HCT116 (cell line): ENCODE measurements at regions not wholly inside any gene's neighbourhood (a gene's known extent, or its start where the extent isn't known, plus 50 kb on each side); places are given as distances from the start of the nearest gene placed in this dataset.

Experiments
- ATAC-seq: fragments of 200-7000 bp; cut with Tn5 transposase; 2 replicates; pipeline ENCODE4 v1.9.1; 2020; ENCODE audit warnings: mild to moderate bottlenecking, moderate library complexity
- BruUV-seq: library from RNA; stranded (reverse); fragments of 400-500 nt; replicated peaks from 2 replicates; lab custom pipeline; 2021; lab: Mats Ljungman, UMichigan
- CTCF ChIA-PET: fragments of 300-600 bp; sonication (Branson Sonifier 250); formaldehyde crosslinking; loops from one replicate; lab custom pipeline; 2021; ENCODE audit warnings: antibody characterized with exemption; lab: Charles Lee
- POLR2A ChIA-PET: fragments of 300-600, 350-600 bp; sonication (Branson Sonifier 250); formaldehyde crosslinking; loops from one replicate; lab custom pipeline; 2021; ENCODE audit warnings: antibody characterized with exemption; lab: Charles Lee
- RAD21 ChIA-PET, 2 experiments: fragments of 300-600 bp; sonication (Branson Sonifier 250); formaldehyde crosslinking; loops; one replicate each; lab custom pipeline; 2023; ENCODE audit warnings: low total read pairs in 2 of 2; ENCODE audit not compliant: uncharacterized antibody in 2 of 2, unreplicated experiment in 2 of 2, low non-redundant PET in 1 of 2; lab: Charles Lee
- DNase-seq: peaks from one replicate; pipeline ENCODE4 v3.0.0-alpha.2; 2010; ENCODE audit warnings: low read depth, low spot score
- H2AFZ ChIP-seq: fragments of 200-600 bp; shearing (Covaris generic), sonication (generic); 2 replicates; pipeline ENCODE4 v1.6.1; 2017; ENCODE audit warnings: low read depth, mixed run types, mixed read lengths, antibody characterized with exemption, low read length; ENCODE audit not compliant: poor library complexity, severe bottlenecking
- H3K27ac ChIP-seq: 2 replicates; pipeline ENCODE4 v1.5.1; 2012; ENCODE audit warnings: low read depth, low read length
- H3K27me3 ChIP-seq: fragments of 200-600 bp; sonication (generic); 2 replicates; pipeline ENCODE4 v1.6.1; 2016; ENCODE audit warnings: mixed run types, low read length, mixed read lengths; ENCODE audit not compliant: insufficient read depth
- H3K36me3 ChIP-seq, 2 experiments: fragments of 200-500 bp in 1 of 2; fragments of 200-600 bp in 1 of 2; sonication (Bioruptor generic) in 1 of 2; sonication (generic) in 1 of 2; 2 replicates each; pipeline versions ENCODE4 v1.5.1 to v1.6.1; 2014 to 2016; ENCODE audit warnings: low read length in 2 of 2, inconsistent platforms in 1 of 2, mixed read lengths in 1 of 2, mixed run types in 1 of 2; ENCODE audit not compliant: insufficient read depth in 2 of 2, control insufficient read depth in 1 of 2
- H3K4me1 ChIP-seq, 2 experiments: fragments of 200-600 bp in 1 of 2; sonication (generic) in 1 of 2; 2 replicates each; pipeline versions ENCODE4 v1.5.1 to v1.6.1; 2012 to 2017; ENCODE audit warnings: low read length in 2 of 2, inconsistent platforms in 1 of 2, mild to moderate bottlenecking in 1 of 2, mixed read lengths in 1 of 2, mixed run types in 1 of 2, moderate library complexity in 1 of 2; ENCODE audit not compliant: insufficient read depth in 2 of 2, control insufficient read depth in 1 of 2
- H3K4me2 ChIP-seq: fragments of 200-600 bp; sonication (generic); 2 replicates; pipeline ENCODE4 v1.6.1; 2017; ENCODE audit warnings: mixed run types, low read length, mixed read lengths
- H3K4me3 ChIP-seq, 2 experiments: fragments of 200-600 bp in 1 of 2; sonication (generic) in 1 of 2; replicated peaks in 1 of 2; 2 replicates each; pipeline ENCODE4 v1.5.1; 2011 to 2016; ENCODE audit warnings: low read length in 2 of 2, control low read depth in 1 of 2, low read depth in 1 of 2, mild to moderate bottlenecking in 1 of 2, mixed read lengths in 1 of 2, mixed run types in 1 of 2
- H3K79me2 ChIP-seq: fragments of 200-600 bp; sonication (generic); 2 replicates; pipeline ENCODE4 v1.6.1; 2017; ENCODE audit warnings: mild to moderate bottlenecking, mixed run types, low read length, moderate library complexity, mixed read lengths; ENCODE audit not compliant: insufficient read depth
- H3K9ac ChIP-seq: fragments of 200-600 bp; sonication (generic); 2 replicates; pipeline ENCODE4 v1.6.1; 2016; ENCODE audit warnings: low read length, mixed read lengths
- H3K9me2 ChIP-seq: fragments of 200-600 bp; sonication (generic), shearing (Covaris generic); 2 replicates; pipeline ENCODE4 v1.6.1; 2017; ENCODE audit warnings: mixed run types, mild to moderate bottlenecking, moderate library complexity; ENCODE audit not compliant: insufficient read depth
- H3K9me3 ChIP-seq, 2 experiments: fragments of 200-500 bp in 1 of 2; fragments of 200-600 bp in 1 of 2; sonication (Bioruptor generic) in 1 of 2; sonication (generic) in 1 of 2; 2 replicates each; pipeline ENCODE4 v1.6.1; 2014 to 2017; ENCODE audit warnings: low read length in 2 of 2, mixed read lengths in 2 of 2, inconsistent platforms in 1 of 2, low read depth in 1 of 2, mild to moderate bottlenecking in 1 of 2, mixed run types in 1 of 2, moderate library complexity in 1 of 2; ENCODE audit not compliant: control insufficient read depth in 1 of 2, insufficient read depth in 1 of 2
- H4K20me1 ChIP-seq: fragments of 200-600 bp; sonication (generic), shearing (Covaris generic); 2 replicates; pipeline ENCODE4 v1.6.1; 2017; ENCODE audit warnings: mixed run types, mild to moderate bottlenecking, moderate library complexity; ENCODE audit not compliant: insufficient read depth
- ATF3 ChIP-seq: IDR thresholded peaks from 2 replicates; pipeline ENCODE4 v1.6.1; 2012
- CBX3 ChIP-seq: IDR thresholded peaks from 2 replicates; pipeline ENCODE4 v1.6.1; 2012; ENCODE audit warnings: low read depth
- CEBPB ChIP-seq: IDR thresholded peaks from 2 replicates; pipeline ENCODE4 v1.6.1; 2012; ENCODE audit warnings: low read depth
- EGR1 ChIP-seq: IDR thresholded peaks from 2 replicates; pipeline ENCODE4 v1.6.1; 2012; ENCODE audit warnings: low read depth
- ELF1 ChIP-seq: IDR thresholded peaks from 2 replicates; pipeline ENCODE4 v1.6.1; 2012; ENCODE audit warnings: low read depth, borderline replicate concordance
- EZH2 ChIP-seq: fragments of 200-600 bp; sonication (generic); IDR thresholded peaks from 2 replicates; pipeline ENCODE4 v1.6.1; 2017; ENCODE audit warnings: antibody characterized with exemption, mixed run types
- EZH2phosphoT487 ChIP-seq: fragments of 200-600 bp; IDR thresholded peaks from 2 replicates; pipeline ENCODE4 v1.6.1; 2018; ENCODE audit warnings: antibody characterized with exemption, borderline replicate concordance
- JUND ChIP-seq: IDR thresholded peaks from 2 replicates; pipeline ENCODE4 v1.6.1; 2012
- POLR2AphosphoS5 ChIP-seq: IDR thresholded peaks from 2 replicates; pipeline ENCODE4 v1.6.1; 2011; ENCODE audit warnings: mild to moderate bottlenecking, low read depth, low read length, moderate library complexity
- SP1 ChIP-seq: IDR thresholded peaks from 2 replicates; pipeline ENCODE4 v1.6.1; 2012; ENCODE audit warnings: low read depth
- TCF7L2 ChIP-seq: IDR thresholded peaks from 2 replicates; pipeline ENCODE4 v1.7.0; 2011; ENCODE audit warnings: borderline replicate concordance, inconsistent platforms; ENCODE audit not compliant: insufficient read depth, insufficient read length; ENCODE audit errors: extremely low read depth
- YY1 ChIP-seq: IDR thresholded peaks from 2 replicates; pipeline ENCODE4 v1.6.1; 2011; ENCODE audit warnings: low read length, low read depth, moderate library complexity, mild to moderate bottlenecking; ENCODE audit not compliant: insufficient replicate concordance; ENCODE audit errors: extremely low read depth
- ZFX ChIP-seq: fragments of 450-650 bp; IDR thresholded peaks from 2 replicates; pipeline ENCODE4 v1.6.1; 2017
- intact Hi-C: fragments of 100-400 bp; cut with micrococcal nuclease; formaldehyde crosslinking; loops from 2 replicates; pipeline ENCODE4 v1.10.0; 2022
- TF ChIP-seq, protein P1 (sequence below): IDR thresholded peaks from 2 replicates; pipeline ENCODE4 v1.6.1; 2012
- TF ChIP-seq, protein P2 (sequence below), 3 experiments: fragments of 200-600 bp in 1 of 3; sonication (generic) in 1 of 3; IDR thresholded peaks in 2 of 3; conservative IDR thresholded peaks in 1 of 3; 2 replicates each; pipeline ENCODE4 v1.5.1; 2012 to 2017; ENCODE audit warnings: low read depth in 2 of 3, low read length in 2 of 3, antibody characterized with exemption in 1 of 3, borderline replicate concordance in 1 of 3, control low read depth in 1 of 3, mild to moderate bottlenecking in 1 of 3, mixed read lengths in 1 of 3, mixed run types in 1 of 3, moderate library complexity in 1 of 3; ENCODE audit not compliant: insufficient read depth in 1 of 3

GRCh38 chr2:65622951-65623535 is 190.6 kb upstream of the SPRED2 start:
- CTCF ChIA-PET, result no interaction called here
- RAD21 ChIA-PET, result no interaction called here

More at GRCh38 chr2:65622951-65623535, 190.6 kb upstream of the SPRED2 start:
- Histone ChIP-seq H3K4me3 (no peak overlapping the region), H3K36me3 (no peaks in the 10 kb centered on the region), H3K9ac (no peak overlapping the region), H4K20me1 (no peaks in the 10 kb centered on the region), H3K9me3 (no peaks in the 10 kb centered on the region), H3K4me1 (no peaks in the 10 kb centered on the region), H3K4me2 (no peak overlapping the region), H3K27me3 (peaks cover 9% of the 10 kb centered on the region; the same call in 1 of the 2 replicates), H3K79me2 (no peaks in the 10 kb centered on the region), H3K9me2 (no peaks in the 10 kb centered on the region), H2AFZ (no peak overlapping the region), H3K27ac (no peak overlapping the region)
- ATAC-seq (no peak), DNase-seq (no peak)
- POLR2A ChIA-PET, result no interaction called here
- TF ChIP-seq SP1, result no peak
- TF ChIP-seq, protein P1, sequence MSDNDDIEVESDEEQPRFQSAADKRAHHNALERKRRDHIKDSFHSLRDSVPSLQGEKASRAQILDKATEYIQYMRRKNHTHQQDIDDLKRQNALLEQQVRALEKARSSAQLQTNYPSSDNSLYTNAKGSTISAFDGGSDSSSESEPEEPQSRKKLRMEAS, result no peak
- no peak for TF ChIP-seq POLR2AphosphoS5
- TF ChIP-seq TCF7L2, result no peak
- no peak for TF ChIP-seq EGR1
- no peak for TF ChIP-seq EZH2phosphoT487
- TF ChIP-seq CEBPB, result no peak
- TF ChIP-seq EZH2, result no peak
- TF ChIP-seq CBX3, result no peak
- no peak for TF ChIP-seq ZFX
- no peak for TF ChIP-seq YY1
- TF ChIP-seq JUND, result no peak
- no peak for TF ChIP-seq ELF1
- TF ChIP-seq, protein P2, sequence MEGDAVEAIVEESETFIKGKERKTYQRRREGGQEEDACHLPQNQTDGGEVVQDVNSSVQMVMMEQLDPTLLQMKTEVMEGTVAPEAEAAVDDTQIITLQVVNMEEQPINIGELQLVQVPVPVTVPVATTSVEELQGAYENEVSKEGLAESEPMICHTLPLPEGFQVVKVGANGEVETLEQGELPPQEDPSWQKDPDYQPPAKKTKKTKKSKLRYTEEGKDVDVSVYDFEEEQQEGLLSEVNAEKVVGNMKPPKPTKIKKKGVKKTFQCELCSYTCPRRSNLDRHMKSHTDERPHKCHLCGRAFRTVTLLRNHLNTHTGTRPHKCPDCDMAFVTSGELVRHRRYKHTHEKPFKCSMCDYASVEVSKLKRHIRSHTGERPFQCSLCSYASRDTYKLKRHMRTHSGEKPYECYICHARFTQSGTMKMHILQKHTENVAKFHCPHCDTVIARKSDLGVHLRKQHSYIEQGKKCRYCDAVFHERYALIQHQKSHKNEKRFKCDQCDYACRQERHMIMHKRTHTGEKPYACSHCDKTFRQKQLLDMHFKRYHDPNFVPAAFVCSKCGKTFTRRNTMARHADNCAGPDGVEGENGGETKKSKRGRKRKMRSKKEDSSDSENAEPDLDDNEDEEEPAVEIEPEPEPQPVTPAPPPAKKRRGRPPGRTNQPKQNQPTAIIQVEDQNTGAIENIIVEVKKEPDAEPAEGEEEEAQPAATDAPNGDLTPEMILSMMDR (IDR thresholded peaks at IDR 0.05 in 2 of 3, conservative IDR thresholded peaks at IDR 0.05 in 1 of 3; ENCODE audit: borderline replicate concordance in 1 of 3, insufficient read depth in 1 of 3, low read depth in 2 of 3, low read length in 2 of 3), result no peak
- TF ChIP-seq ATF3, result no peak
- intact Hi-C loops, result no loop called here
- BruUV-seq, result no TSS peak
